HG03460 (cell line): ENCODE measurements at regions not wholly inside any gene's neighbourhood (a gene's known extent, or its start where the extent isn't known, plus 50 kb on each side); places are given as distances from the start of the nearest gene placed in this dataset.

Source experiments
- ATAC-seq: cut with Tn5 transposase; IDR thresholded peaks from one replicate; pipeline ENCODE4 v1.9.1; 2021; ENCODE audit not compliant: unreplicated experiment

GRCh38 chr16:51359141-51359955 lies 208.3 kb upstream of the SALL1 start:
- ATAC-seq = no peak

GRCh38 chr16:51357839-51358238 lies 206.8 kb upstream of the SALL1 start:
- ATAC-seq = no peak

GRCh38 chr16:51355875-51356274 lies 204.8 kb upstream of the SALL1 start:
- ATAC-seq = no peak

DNA sequence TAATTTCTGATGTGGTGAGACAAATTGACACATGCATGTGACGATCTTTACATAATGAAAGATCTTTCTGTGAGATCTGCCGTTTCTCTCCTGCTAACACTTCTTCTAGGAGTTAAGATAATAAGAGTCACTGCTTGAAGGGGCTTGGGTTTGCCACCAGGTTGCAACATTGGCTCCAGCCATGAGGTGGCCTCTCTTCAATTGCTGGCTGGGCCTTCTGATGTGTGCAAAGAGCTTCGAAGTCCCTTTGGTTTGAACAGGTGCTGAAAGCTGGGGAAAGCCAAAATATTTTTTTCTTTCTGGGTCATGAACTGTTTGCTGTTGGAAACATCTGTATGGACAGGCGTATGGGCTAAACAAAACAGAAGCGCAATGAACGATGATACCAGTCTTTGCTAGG lies 204.1 kb upstream of the SALL1 start:
- ATAC-seq = no peak

DNA sequence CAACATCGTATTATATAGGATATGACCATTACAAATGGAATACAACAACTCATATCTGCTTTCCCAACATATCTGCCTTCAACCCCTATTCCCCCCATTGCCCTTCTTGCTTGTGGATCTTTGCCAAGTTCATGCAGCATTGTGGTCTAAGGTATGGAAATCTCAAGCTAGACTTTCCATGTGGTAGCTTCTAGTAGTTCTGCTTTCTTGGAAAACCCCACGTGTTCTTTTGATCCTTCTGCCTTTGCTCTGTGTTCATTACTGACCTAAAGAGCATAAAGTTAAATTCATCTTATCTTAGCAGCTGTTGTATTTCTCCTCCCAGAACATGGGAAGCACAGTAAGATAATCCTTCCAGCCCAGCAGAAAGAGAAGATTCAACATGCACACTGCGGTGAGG lies 202.0 kb upstream of the SALL1 start:
- ATAC-seq = no peak

DNA sequence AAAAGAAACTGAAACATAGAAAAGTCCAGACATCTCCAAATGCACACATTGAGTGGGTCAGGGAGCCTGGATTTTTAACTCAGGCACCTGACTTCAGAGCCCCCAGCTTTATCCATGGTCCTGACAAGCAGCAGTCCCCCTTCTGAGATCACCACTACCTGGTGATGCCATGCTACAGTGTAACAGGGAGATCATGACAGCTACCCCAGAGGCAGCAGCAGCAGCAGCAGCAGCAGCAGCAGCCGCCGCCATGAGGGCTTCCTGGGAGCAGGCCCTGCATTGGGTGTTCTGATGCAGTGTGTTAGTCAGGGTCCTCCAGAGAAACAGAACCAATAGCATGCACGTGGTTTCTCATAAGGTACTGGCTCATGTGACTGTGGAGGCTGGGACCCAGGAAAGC lies 198.6 kb upstream of the SALL1 start:
- ATAC-seq = no peak

DNA sequence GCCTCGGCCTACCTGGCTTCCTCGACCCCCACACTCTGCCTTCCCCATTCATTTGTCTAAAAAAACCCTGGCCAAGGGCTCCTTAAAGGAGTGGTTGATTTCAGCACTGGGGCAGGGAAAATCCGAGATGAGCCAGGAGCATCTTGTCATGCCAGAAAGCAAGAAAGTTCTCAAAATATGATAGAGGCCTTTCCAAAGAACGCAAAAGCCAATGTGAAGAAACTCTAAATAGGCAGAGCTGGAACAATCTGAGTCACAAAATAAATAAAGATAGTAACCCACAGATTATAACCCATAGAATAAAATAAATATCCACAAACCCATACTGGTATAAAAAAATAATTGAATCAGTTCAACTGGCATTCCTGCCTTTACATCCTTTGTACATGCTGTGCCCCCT lies 192.3 kb upstream of the SALL1 start:
- no peak for ATAC-seq

- no peak for ATAC-seq
Observed at GRCh38 chr16:51341204-51341603, 190.1 kb upstream of the SALL1 start.

DNA sequence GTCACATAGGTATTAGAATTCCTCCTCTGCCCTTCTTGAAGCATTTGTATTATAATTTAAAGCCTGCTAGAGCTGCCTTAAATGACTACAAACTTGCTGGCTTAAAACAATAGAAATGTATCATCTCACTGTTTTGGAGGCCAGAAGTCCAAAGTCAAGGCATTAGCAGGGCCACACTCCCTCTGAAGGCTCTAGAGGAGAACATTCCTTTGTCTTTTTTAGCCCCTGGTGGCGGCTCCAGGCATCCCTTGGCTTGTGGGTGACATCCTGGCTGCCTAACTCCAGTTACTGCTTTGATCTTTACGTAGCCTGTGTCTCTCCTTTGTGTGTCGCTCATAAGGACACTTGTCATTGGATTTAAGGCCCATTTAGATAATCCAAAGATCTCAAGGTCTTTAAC lies 186.6 kb upstream of the SALL1 start:
- no peak for ATAC-seq

DNA sequence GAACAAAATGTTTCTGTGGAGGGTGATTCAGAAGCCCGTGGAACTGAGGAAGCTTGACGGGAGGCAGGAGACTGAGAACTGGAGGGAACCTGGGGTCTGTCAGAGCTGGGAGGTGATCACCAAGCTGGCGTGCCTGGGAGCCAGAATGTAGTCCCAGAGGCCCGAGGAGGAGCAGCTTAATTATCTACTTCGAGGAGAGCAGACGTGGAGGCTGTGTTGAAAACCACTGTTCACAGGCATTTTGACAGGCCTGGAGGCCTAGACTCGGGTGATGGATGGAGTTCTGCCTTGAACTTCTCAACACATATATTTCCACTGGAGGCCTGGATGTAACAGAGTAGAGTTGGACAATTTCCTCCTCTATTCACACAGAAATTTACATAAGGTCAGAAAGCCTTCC lies 177.7 kb upstream of the SALL1 start:
- ATAC-seq = no peak

DNA sequence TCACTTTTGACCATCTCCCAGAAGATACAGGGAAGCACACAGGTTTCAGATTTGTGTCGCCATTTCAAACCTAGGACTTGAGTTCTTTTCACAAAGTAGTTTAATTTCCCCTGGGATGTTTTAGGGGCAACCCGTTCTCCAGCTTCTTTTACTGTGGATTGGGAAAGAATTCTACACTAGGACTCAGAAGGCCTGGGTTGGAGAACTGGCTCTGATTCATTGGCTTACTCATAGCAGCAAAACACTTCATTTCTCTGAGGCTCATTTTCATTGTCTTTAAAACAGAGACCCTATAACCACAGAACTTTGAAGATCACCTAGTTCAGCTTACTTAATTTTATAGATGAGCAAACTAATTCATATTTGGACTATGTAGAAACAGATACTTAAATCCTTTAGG lies 175.9 kb upstream of the SALL1 start:
- ATAC-seq = no peak

GRCh38 chr16:51326131-51326856 lies 175.2 kb upstream of the SALL1 start:
- no peak for ATAC-seq

- ATAC-seq = no peak
Observed at GRCh38 chr16:51321251-51321650, 170.2 kb upstream of the SALL1 start.

DNA sequence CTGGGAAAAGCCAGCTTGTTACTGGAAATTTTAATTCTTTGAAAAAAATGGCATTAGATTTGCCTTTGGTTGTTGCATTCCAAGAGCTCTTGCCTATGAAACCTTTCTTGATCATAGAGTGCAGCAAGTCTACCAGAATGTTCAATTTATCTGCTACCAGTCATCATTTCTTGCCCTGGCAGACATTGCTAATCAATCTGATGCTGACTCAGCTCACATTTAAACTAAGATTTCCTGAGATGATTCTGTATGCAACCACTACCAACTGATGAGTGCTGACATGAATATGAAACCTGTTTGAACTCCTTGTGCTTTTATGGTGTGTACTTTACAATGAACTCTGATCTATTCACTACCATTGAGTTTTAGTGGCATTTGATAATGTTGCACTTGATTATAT lies 166.5 kb upstream of the SALL1 start:
- ATAC-seq = no peak

- no peak for ATAC-seq
Observed at GRCh38 chr16:51313198-51313597, 162.1 kb upstream of the SALL1 start.

DNA sequence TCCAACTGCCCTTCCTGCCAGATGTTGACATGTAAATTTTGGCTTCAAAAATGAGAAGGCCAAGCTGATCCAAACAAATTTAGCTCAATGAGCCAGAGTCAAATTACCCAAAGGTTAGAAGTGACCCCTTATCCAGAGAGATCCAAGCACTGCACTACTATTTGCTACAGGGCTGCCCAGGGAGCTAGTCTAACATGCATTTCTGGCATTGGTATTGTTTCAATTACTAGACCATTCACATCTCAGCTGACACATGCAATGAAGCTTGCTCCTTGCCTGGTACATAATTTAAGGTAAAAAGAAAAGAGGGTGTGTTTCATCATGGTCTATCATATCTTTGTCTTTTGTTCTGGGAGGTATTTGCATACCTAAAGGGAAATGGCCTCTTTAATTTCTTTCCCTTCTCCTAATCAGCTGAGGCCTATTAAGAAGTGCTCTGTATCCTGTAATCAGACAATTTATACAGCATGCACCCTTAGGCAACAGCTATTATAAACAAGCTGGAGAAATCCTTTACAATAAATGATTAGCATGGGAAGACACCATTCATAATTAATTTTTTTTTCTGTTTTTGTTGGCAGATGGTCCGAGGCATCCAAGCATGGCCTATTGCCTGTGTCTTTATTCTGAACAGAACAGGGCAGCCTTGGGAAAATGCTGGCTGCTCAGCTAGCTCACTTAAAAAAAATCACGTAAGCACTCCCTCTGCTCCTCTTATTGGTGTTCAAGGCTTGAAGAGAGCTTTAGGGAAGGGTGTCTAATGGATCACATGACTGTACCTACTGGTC lies 161.5 kb upstream of the SALL1 start:
- ATAC-seq = no peak

- ATAC-seq = no peak
Observed at GRCh38 chr16:51310159-51310558, 159.1 kb upstream of the SALL1 start.

GRCh38 chr16:51306886-51307595 lies 156.0 kb upstream of the SALL1 start:
- no peak for ATAC-seq

DNA sequence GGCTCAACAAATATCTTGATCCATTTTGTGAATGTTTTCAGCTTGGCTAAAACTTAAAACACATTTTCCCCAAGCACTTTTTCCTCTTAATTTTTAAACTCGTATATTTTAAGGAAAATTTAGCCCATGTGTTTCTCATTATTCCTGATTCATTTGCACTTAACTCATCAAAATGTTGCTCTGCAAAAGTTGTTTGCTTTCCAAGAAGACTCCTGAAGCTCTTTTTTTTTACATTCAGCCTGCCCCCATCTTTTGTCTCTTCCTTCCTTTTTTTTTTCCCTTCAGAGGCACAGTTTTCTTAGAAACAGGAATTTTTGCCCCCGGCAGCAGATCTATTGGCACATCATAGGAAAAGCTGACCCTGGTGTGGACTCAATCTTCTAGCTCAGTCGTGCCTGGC lies 155.0 kb upstream of the SALL1 start:
- ATAC-seq = no peak

DNA sequence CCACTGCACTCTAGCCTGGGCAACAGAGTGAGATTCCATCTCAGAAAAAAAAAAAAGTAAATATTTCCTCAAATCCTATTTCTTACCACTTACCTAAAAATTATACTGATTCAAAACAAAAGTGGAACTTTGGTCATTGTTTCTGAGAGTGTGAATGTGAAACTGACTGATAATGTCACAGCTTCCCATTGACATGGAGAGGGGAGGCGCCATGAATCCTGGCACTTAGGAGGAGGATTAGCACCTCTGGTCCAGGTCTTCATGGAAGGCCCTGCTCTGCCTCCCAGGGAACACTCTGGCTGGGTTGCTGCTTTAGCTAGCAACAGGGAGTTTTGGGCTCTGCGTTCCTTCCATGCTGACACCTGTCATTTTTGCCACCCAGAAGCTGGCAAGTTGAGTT lies 154.3 kb upstream of the SALL1 start:
- no peak for ATAC-seq

GRCh38 chr16:51302042-51302441 lies 151.0 kb upstream of the SALL1 start:
- no peak for ATAC-seq
